Cardiac muscle cell (in vitro differentiated cells and primary cell): ENCODE measurements at regions not wholly inside any gene's neighbourhood (a gene's known extent, or its start where the extent isn't known, plus 50 kb on each side); places are given as distances from the start of the nearest gene placed in this dataset.

Experiments
- DNase-seq, 2 donors: peaks; one replicate each; pipeline versions ENCODE4 v3.0.0 to v3.0.0-alpha.2; 2010 to 2017; ENCODE audit warnings: low read depth in 1 of 2, low spot score in 1 of 2
- H3K27ac ChIP-seq: fragments of 200-600 bp; sonication (generic); 2 replicates; pipeline ENCODE4 v1.5.1; 2016
- H3K27me3 ChIP-seq: fragments of 200-600 bp; sonication (generic); 2 replicates; pipeline ENCODE4 v1.6.0; 2016; ENCODE audit warnings: control low read depth
- H3K36me3 ChIP-seq: fragments of 200-600 bp; sonication (generic); 2 replicates; pipeline ENCODE4 v1.5.1; 2016; ENCODE audit warnings: control low read depth
- H3K4me1 ChIP-seq: fragments of 200-600 bp; sonication (generic); 2 replicates; pipeline ENCODE4 v1.8.1; 2017; ENCODE audit warnings: low read depth, mild to moderate bottlenecking, mixed run types
- H3K4me3 ChIP-seq: fragments of 200-600 bp; sonication (generic); 2 replicates; pipeline ENCODE4 v1.5.1; 2016; ENCODE audit warnings: mild to moderate bottlenecking
- H3K9me3 ChIP-seq: fragments of 200-600 bp; sonication (generic); 2 replicates; pipeline ENCODE4 v1.5.1; 2017; ENCODE audit warnings: low read depth, mild to moderate bottlenecking, control low read depth
- TF ChIP-seq, protein P1 (sequence below): IDR thresholded peaks from 2 replicates; pipeline ENCODE4 v1.5.1; 2012; ENCODE audit warnings: low read depth, mild to moderate bottlenecking, low read length

DNA sequence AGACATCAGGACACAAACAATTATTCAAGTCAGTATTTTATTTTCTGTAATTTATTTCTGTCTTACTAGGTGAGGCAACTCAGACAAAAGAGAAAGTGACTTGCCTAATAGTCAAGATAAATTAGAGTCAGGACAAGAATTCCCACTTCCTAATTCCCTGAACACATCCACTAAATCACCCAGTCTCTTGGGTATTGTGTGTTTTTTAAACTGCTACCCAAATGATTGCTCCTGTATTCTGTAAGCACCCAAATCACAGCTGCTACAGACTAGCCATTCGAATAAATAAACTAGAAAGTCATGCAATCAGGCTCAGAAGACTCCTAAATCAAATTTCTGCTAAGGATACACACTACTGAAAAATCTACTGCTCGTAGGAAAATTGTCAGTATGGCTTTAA, 263.0 kb downstream of the DUSP6 start:
- H3K4me3 ChIP-seq, result no peak overlapping the region
- H3K4me1 ChIP-seq, result peaks cover 20% of the 10 kb centered on the region
- TF ChIP-seq, protein P1, sequence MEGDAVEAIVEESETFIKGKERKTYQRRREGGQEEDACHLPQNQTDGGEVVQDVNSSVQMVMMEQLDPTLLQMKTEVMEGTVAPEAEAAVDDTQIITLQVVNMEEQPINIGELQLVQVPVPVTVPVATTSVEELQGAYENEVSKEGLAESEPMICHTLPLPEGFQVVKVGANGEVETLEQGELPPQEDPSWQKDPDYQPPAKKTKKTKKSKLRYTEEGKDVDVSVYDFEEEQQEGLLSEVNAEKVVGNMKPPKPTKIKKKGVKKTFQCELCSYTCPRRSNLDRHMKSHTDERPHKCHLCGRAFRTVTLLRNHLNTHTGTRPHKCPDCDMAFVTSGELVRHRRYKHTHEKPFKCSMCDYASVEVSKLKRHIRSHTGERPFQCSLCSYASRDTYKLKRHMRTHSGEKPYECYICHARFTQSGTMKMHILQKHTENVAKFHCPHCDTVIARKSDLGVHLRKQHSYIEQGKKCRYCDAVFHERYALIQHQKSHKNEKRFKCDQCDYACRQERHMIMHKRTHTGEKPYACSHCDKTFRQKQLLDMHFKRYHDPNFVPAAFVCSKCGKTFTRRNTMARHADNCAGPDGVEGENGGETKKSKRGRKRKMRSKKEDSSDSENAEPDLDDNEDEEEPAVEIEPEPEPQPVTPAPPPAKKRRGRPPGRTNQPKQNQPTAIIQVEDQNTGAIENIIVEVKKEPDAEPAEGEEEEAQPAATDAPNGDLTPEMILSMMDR, result no peak
- no peak overlapping the region for H3K27ac ChIP-seq
- no peaks in the 10 kb centered on the region for H3K9me3 ChIP-seq
- no peaks in the 10 kb centered on the region for H3K36me3 ChIP-seq
- no peaks in the 10 kb centered on the region for H3K27me3 ChIP-seq
- DNase-seq, result no peak

DNA sequence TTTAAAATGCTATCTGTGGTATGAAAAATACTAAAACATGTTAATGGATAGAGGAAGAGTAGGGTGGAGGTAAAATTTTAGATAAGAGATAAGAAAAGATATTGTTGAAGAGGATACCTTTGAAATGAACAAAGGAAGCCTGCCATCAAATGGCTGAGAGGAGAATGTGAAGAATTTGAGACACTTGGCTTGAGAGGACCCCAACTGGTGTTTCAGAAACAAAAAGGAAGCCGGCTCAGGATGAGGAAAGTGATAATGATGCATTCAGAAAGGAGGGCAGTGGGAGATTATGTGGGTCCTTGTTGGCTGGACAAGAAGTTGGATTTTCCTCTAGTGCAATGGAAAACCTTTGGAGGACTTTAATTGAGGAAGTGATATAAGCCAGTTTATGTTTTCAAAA, 264.4 kb downstream of the DUSP6 start:
- TF ChIP-seq, protein P1, result no peak
- Histone ChIP-seq H3K36me3 (no peaks in the 10 kb centered on the region), H3K4me1 (peaks cover 20% of the 10 kb centered on the region), H3K9me3 (no peaks in the 10 kb centered on the region), H3K27ac (peak overlapping the region; percentile 64), H3K27me3 (no peaks in the 10 kb centered on the region), H3K4me3 (no peak overlapping the region)
- DNase-seq, result peak in 1 of 2 donors; percentile 15

DNA sequence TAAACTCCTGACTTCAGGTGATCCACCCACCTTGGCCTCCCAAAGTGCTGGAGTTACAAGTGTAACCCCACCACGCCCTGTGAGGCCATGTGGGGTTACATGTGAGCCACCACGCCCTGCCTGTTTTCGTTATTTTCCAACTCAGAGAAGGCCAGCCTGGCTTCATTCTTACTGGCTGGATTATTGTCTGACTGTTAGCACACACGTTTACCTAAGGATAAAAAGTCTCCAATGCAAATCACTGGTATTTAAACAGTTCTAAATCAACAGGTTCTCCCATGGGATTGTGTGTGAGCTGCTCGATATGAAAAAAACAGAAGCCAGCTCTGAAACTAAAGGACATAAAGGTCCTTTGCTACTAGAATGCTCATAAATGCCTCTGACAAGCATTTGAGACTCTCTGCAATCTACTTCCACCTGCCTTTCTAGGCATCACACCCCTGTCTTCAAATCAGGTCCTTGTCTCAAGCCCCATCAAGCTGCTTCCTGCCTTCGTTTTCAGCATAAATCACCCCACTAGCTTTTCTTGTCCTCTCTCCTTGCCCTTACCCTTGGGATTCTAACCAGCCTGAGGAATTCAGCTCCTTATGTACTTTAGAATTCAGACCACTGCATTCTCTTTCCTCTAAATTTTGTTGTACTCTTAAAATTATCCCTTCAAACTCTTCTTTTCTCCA, 265.0 kb downstream of the DUSP6 start:
- DNase-seq, result no peak
- peak overlapping the region; percentile 64 for H3K27ac ChIP-seq

DNA sequence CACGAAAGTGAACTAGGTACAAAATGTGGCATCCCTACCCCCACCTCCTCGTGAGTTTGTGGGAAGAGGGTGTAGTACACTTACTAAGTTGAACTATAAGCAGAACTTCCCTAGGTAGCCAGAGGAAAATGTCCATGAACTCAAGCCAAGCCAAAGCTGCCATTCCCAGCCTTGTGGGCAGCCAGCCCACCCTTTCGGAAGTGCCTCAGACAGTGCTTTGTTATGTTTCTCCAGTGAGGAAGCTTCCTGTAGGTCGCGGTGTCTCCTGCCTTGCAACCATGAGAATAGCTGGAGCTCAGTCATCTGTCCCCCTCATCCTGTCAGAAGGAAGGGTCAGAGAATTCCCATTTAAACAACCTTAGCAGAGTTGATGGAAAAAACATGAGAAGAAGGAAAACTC, 266.9 kb downstream of the DUSP6 start:
- Histone ChIP-seq H3K36me3 (no peaks in the 10 kb centered on the region), H3K4me1 (peaks cover 24% of the 10 kb centered on the region), H3K27me3 (no peaks in the 10 kb centered on the region), H3K27ac (no peak overlapping the region), H3K4me3 (no peak overlapping the region), H3K9me3 (no peaks in the 10 kb centered on the region)
- peak in 1 of 2 donors; percentile 46 for DNase-seq
- TF ChIP-seq, protein P1, result no peak

More for the DNA sequence above, 265.0 kb downstream of the DUSP6 start:
- no peaks in the 10 kb centered on the region for H3K9me3 ChIP-seq
- TF ChIP-seq, protein P1, result no peak
- peaks cover 20% of the 10 kb centered on the region for H3K4me1 ChIP-seq
- no peak overlapping the region for H3K4me3 ChIP-seq
- H3K36me3 ChIP-seq, result no peaks in the 10 kb centered on the region
- H3K27me3 ChIP-seq, result no peaks in the 10 kb centered on the region

DNA sequence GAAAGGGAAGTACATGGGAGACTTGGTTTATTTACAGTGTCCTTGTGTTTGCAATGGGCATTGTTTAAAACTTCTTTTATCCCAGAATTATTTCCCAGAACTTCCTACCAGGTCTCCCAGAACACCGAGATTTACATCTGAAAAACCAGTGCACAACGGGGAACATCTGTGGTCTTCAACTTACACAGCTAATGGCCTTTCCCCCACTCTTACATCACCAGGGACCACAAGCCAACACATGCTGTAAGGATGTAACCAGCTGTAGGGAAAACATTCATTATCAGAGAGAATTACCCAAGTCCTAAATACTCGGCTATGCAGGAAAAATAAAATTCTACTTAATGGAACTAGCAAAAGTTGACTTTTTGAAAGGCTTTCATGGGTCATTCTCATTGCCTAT, 267.6 kb downstream of the DUSP6 start:
- TF ChIP-seq, protein P1, result no peak
- Histone ChIP-seq H3K27me3 (no peaks in the 10 kb centered on the region), H3K4me1 (peaks cover 24% of the 10 kb centered on the region), H3K36me3 (no peaks in the 10 kb centered on the region), H3K27ac (no peak overlapping the region), H3K9me3 (no peaks in the 10 kb centered on the region), H3K4me3 (no peak overlapping the region)
- peak in 1 of 2 donors; percentile 91 for DNase-seq
